H9 (cell line): ENCODE measurements at regions not wholly inside any gene's neighbourhood (a gene's known extent, or its start where the extent isn't known, plus 50 kb on each side); places are given as distances from the start of the nearest gene placed in this dataset.

Source experiments
- DNase-seq: peaks from one replicate; pipeline ENCODE4 v3.0.0-alpha.2; 2017
- H2AFZ ChIP-seq: one replicate; pipeline ENCODE4 v1.6.1; 2013; ENCODE audit warnings: mild to moderate bottlenecking, low read length, control low read depth, moderate library complexity
- H2AK5ac ChIP-seq: 2 replicates; pipeline ENCODE4 v1.6.1; 2013; ENCODE audit warnings: low read length, control low read depth, mixed read lengths; ENCODE audit not compliant: insufficient read length
- H2BK120ac ChIP-seq: one replicate; pipeline ENCODE4 v1.6.1; 2013; ENCODE audit warnings: low read depth, mild to moderate bottlenecking, low read length, control low read depth, inconsistent platforms; ENCODE audit not compliant: poor library complexity, severe bottlenecking
- H2BK12ac ChIP-seq: 2 replicates; pipeline ENCODE4 v1.6.1; 2013; ENCODE audit warnings: low read length, control low read depth, mixed read lengths, low read depth; ENCODE audit not compliant: insufficient read length
- H2BK15ac ChIP-seq: 2 replicates; pipeline ENCODE4 v1.6.1; 2013; ENCODE audit warnings: low read depth, low read length, control low read depth
- H2BK20ac ChIP-seq: one replicate; pipeline ENCODE4 v1.6.1; 2013; ENCODE audit warnings: low read depth, mild to moderate bottlenecking, low read length, control low read depth, inconsistent platforms; ENCODE audit not compliant: poor library complexity, severe bottlenecking
- H2BK5ac ChIP-seq: 2 replicates; pipeline ENCODE4 v1.6.1; 2013; ENCODE audit warnings: low read length, control low read depth, mixed read lengths; ENCODE audit not compliant: insufficient read length
- H3K14ac ChIP-seq: 2 replicates; pipeline ENCODE4 v1.6.1; 2013; ENCODE audit warnings: low read length, control low read depth; ENCODE audit not compliant: insufficient read depth
- H3K18ac ChIP-seq: 2 replicates; pipeline ENCODE4 v1.6.1; 2013; ENCODE audit warnings: low read depth, mild to moderate bottlenecking, mixed read lengths, low read length, control low read depth; ENCODE audit not compliant: insufficient read length
- H3K23ac ChIP-seq: 2 replicates; pipeline ENCODE4 v1.6.1; 2013; ENCODE audit warnings: low read length, control low read depth, mixed read lengths, low read depth; ENCODE audit not compliant: insufficient read length
- H3K23me2 ChIP-seq: 2 replicates; pipeline ENCODE4 v1.6.1; 2013; ENCODE audit warnings: low read depth, mild to moderate bottlenecking, mixed read lengths, low read length, control low read depth; ENCODE audit not compliant: insufficient read length, poor library complexity, severe bottlenecking
- H3K27ac ChIP-seq: 2 replicates; pipeline ENCODE4 v1.5.1; 2013; ENCODE audit warnings: low read length, control low read depth, mixed read lengths, low read depth; ENCODE audit not compliant: insufficient read length
- H3K27me3 ChIP-seq: 2 replicates; pipeline ENCODE4 v1.6.1; 2013; ENCODE audit warnings: low read length, control low read depth, inconsistent platforms; ENCODE audit not compliant: insufficient read depth
- H3K4ac ChIP-seq: 2 replicates; pipeline ENCODE4 v1.6.1; 2013; ENCODE audit warnings: low read depth, mild to moderate bottlenecking, control low read depth, inconsistent platforms, low read length, moderate library complexity
- H3K4me1 ChIP-seq: 2 replicates; pipeline ENCODE4 v1.6.1; 2013; ENCODE audit warnings: low read length, control low read depth, inconsistent platforms; ENCODE audit not compliant: insufficient read depth
- H3K4me2 ChIP-seq: 2 replicates; pipeline ENCODE4 v1.6.1; 2013; ENCODE audit warnings: low read length, control low read depth, mixed read lengths; ENCODE audit not compliant: insufficient read length, insufficient read depth
- H3K56ac ChIP-seq: 2 replicates; pipeline ENCODE4 v1.6.1; 2013; ENCODE audit warnings: low read depth, mild to moderate bottlenecking, mixed read lengths, low read length, control low read depth; ENCODE audit not compliant: insufficient read length
- H3K79me1 ChIP-seq: 2 replicates; pipeline ENCODE4 v1.6.1; 2013; ENCODE audit warnings: low read depth, mild to moderate bottlenecking, moderate library complexity, low read length, control low read depth, inconsistent platforms; ENCODE audit not compliant: insufficient read depth, poor library complexity, severe bottlenecking
- H3K79me2 ChIP-seq: 2 replicates; pipeline ENCODE4 v1.6.1; 2013; ENCODE audit warnings: low read length, control low read depth, inconsistent platforms; ENCODE audit not compliant: insufficient read depth
- H3K9ac ChIP-seq: 2 replicates; pipeline ENCODE4 v1.6.1; 2013; ENCODE audit warnings: low read length, control low read depth, mixed read lengths; ENCODE audit not compliant: insufficient read length; ENCODE audit errors: extremely low read depth
- H3K9me3 ChIP-seq: one replicate; pipeline ENCODE4 v1.6.1; 2013; ENCODE audit warnings: low read depth, low read length, inconsistent platforms; ENCODE audit not compliant: control insufficient read depth
- H3T11ph ChIP-seq: one replicate; pipeline ENCODE4 v1.6.1; 2013; ENCODE audit warnings: mild to moderate bottlenecking, low read length, control low read depth, inconsistent platforms
- H4K20me1 ChIP-seq: one replicate; pipeline ENCODE4 v1.6.1; 2013; ENCODE audit not compliant: control insufficient read depth, insufficient read length, insufficient read depth
- H4K5ac ChIP-seq: 2 replicates; pipeline ENCODE4 v1.6.1; 2013; ENCODE audit warnings: low read depth, mild to moderate bottlenecking, mixed read lengths, low read length, control low read depth; ENCODE audit not compliant: insufficient read length
- H4K8ac ChIP-seq: replicated peaks from 2 replicates; pipeline ENCODE4 v1.6.1; 2013; ENCODE audit warnings: low read length, control low read depth, mixed read lengths, low read depth; ENCODE audit not compliant: insufficient read length
- H4K91ac ChIP-seq: 2 replicates; pipeline ENCODE4 v1.6.1; 2013; ENCODE audit warnings: low read depth, mild to moderate bottlenecking, moderate library complexity, mixed read lengths, low read length, control low read depth; ENCODE audit not compliant: insufficient read length
- H3K27ac Mint-ChIP-seq, 3 experiments: 2 replicates in 2 of 3; 3 replicates in 1 of 3; pipeline ENCODE4 v1.8.0; 2020 to 2021; ENCODE audit warnings: mixed read lengths in 3 of 3, mild to moderate bottlenecking in 1 of 3, moderate library complexity in 1 of 3
- H3K27me3 Mint-ChIP-seq: 2 replicates; pipeline ENCODE4 v1.8.0; 2021; ENCODE audit warnings: low read depth, mild to moderate bottlenecking, moderate library complexity, mixed read lengths
- H3K36me3 Mint-ChIP-seq, 3 experiments: 2 replicates in 2 of 3; 3 replicates in 1 of 3; pipeline ENCODE4 v1.8.0; 2020 to 2021; ENCODE audit warnings: low read depth in 3 of 3, mixed read lengths in 3 of 3; ENCODE audit not compliant: insufficient read depth in 1 of 3
- H3K4me1 Mint-ChIP-seq, 2 experiments: 2 replicates each; pipeline ENCODE4 v1.8.0; 2020; ENCODE audit warnings: mixed read lengths in 2 of 2
- H3K4me3 Mint-ChIP-seq, 2 experiments: 2 replicates in 1 of 2; 3 replicates in 1 of 2; pipeline ENCODE4 v1.8.0; 2020 to 2021; ENCODE audit warnings: mild to moderate bottlenecking in 2 of 2, mixed read lengths in 2 of 2, moderate library complexity in 1 of 2
- H3K9me3 Mint-ChIP-seq, 2 experiments: 2 replicates in 1 of 2; 3 replicates in 1 of 2; pipeline ENCODE4 v1.8.0; 2020; ENCODE audit warnings: mild to moderate bottlenecking in 2 of 2, mixed read lengths in 2 of 2, moderate library complexity in 1 of 2
- CTCF ChIP-seq: fragments of 200-600 bp; sonication (generic); conservative IDR thresholded peaks from 3 replicates; pipeline ENCODE4 v1.8.0; 2021; ENCODE audit warnings: antibody characterized with exemption, mild to moderate bottlenecking
- WGBS: extraction: QIAGEN DNeasy Blood & Tissue Kit; methylation state at CpG from one replicate; pipeline ENCODE4 v1.1.7; 2013; ENCODE audit warnings: missing lambda C conversion rate, low lambda C conversion rate, mixed read lengths; ENCODE audit not compliant: insufficient read length; ENCODE audit errors: extremely low coverage; 5-methylcytosine and 5-hydroxymethylcytosine counted together

GRCh38 chr20:40282541-40282940 is 406.5 kb downstream of the MAFB start:
- H4K20me1 ChIP-seq: no peaks in the 10 kb centered on the region
- H4K91ac ChIP-seq: no peak overlapping the region
- no peak overlapping the region for H3K4me3 Mint-ChIP-seq
- H3K14ac ChIP-seq: no peak overlapping the region
- no peak overlapping the region for H2BK12ac ChIP-seq
- peaks cover 11% of the 10 kb centered on the region; the same call in 1 of the 2 replicates for H3K4me1 ChIP-seq
- H3K9ac ChIP-seq: no peak overlapping the region
- H4K5ac ChIP-seq: no peak overlapping the region
- no peak overlapping the region for H2BK20ac ChIP-seq
- DNase-seq: no peak
- peaks cover 33 to 55% of the 10 kb centered on the region in 2 experiments for H3K4me1 Mint-ChIP-seq
- H3K56ac ChIP-seq: no peak overlapping the region
- no peak overlapping the region for H3K4ac ChIP-seq
- peaks cover 0 to 18% (median 9%) of the 10 kb centered on the region in 3 experiments; a peak in 5 of 7 replicates for H3K36me3 Mint-ChIP-seq
- no peaks in the 10 kb centered on the region for H3K79me2 ChIP-seq
- H3K9me3 ChIP-seq: no peaks in the 10 kb centered on the region
- H3K23ac ChIP-seq: no peak overlapping the region
- no peak overlapping the region for H4K8ac ChIP-seq
- no peak overlapping the region for H2AK5ac ChIP-seq
- no peak overlapping the region for H2BK5ac ChIP-seq
- no peaks in the 10 kb centered on the region; the same call in 1 of the 2 replicates for H3K27me3 Mint-ChIP-seq
- no CpG with 5 or more reads among the region's 2 CpGs for WGBS
- no peak overlapping the region for H2AFZ ChIP-seq
- no peaks in the 10 kb centered on the region for H3K27me3 ChIP-seq
- H2BK120ac ChIP-seq: no peak overlapping the region
- no peak for TF ChIP-seq CTCF
- H3K79me1 ChIP-seq: no peaks in the 10 kb centered on the region
- no peak overlapping the region for H3K18ac ChIP-seq
- no peak overlapping the region for H3K4me2 ChIP-seq
- no peak overlapping the region for H3K27ac ChIP-seq
- no peak overlapping the region for H3K27ac Mint-ChIP-seq
- H3T11ph ChIP-seq: no peak overlapping the region
- no peaks in the 10 kb centered on the region for H3K23me2 ChIP-seq
- H2BK15ac ChIP-seq: no peak overlapping the region
- H3K9me3 Mint-ChIP-seq: 0 out of 5 replicates have a peak, but pooled peaks cover 0 to 2% of the 10 kb centered on the region in 2 experiments
